H9 (cell line): ENCODE measurements at regions not wholly inside any gene's neighbourhood (a gene's known extent, or its start where the extent isn't known, plus 50 kb on each side); places are given as distances from the start of the nearest gene placed in this dataset.

Source experiments
- DNase-seq: peaks from one replicate; pipeline ENCODE4 v3.0.0-alpha.2; 2017
- H2AFZ ChIP-seq: one replicate; pipeline ENCODE4 v1.6.1; 2013; ENCODE audit warnings: mild to moderate bottlenecking, low read length, control low read depth, moderate library complexity
- H2AK5ac ChIP-seq: 2 replicates; pipeline ENCODE4 v1.6.1; 2013; ENCODE audit warnings: low read length, control low read depth, mixed read lengths; ENCODE audit not compliant: insufficient read length
- H2BK120ac ChIP-seq: one replicate; pipeline ENCODE4 v1.6.1; 2013; ENCODE audit warnings: low read depth, mild to moderate bottlenecking, low read length, control low read depth, inconsistent platforms; ENCODE audit not compliant: poor library complexity, severe bottlenecking
- H2BK12ac ChIP-seq: 2 replicates; pipeline ENCODE4 v1.6.1; 2013; ENCODE audit warnings: low read length, control low read depth, mixed read lengths, low read depth; ENCODE audit not compliant: insufficient read length
- H2BK15ac ChIP-seq: 2 replicates; pipeline ENCODE4 v1.6.1; 2013; ENCODE audit warnings: low read depth, low read length, control low read depth
- H2BK20ac ChIP-seq: one replicate; pipeline ENCODE4 v1.6.1; 2013; ENCODE audit warnings: low read depth, mild to moderate bottlenecking, low read length, control low read depth, inconsistent platforms; ENCODE audit not compliant: poor library complexity, severe bottlenecking
- H2BK5ac ChIP-seq: 2 replicates; pipeline ENCODE4 v1.6.1; 2013; ENCODE audit warnings: low read length, control low read depth, mixed read lengths; ENCODE audit not compliant: insufficient read length
- H3K14ac ChIP-seq: 2 replicates; pipeline ENCODE4 v1.6.1; 2013; ENCODE audit warnings: low read length, control low read depth; ENCODE audit not compliant: insufficient read depth
- H3K18ac ChIP-seq: 2 replicates; pipeline ENCODE4 v1.6.1; 2013; ENCODE audit warnings: low read depth, mild to moderate bottlenecking, mixed read lengths, low read length, control low read depth; ENCODE audit not compliant: insufficient read length
- H3K23ac ChIP-seq: 2 replicates; pipeline ENCODE4 v1.6.1; 2013; ENCODE audit warnings: low read length, control low read depth, mixed read lengths, low read depth; ENCODE audit not compliant: insufficient read length
- H3K23me2 ChIP-seq: 2 replicates; pipeline ENCODE4 v1.6.1; 2013; ENCODE audit warnings: low read depth, mild to moderate bottlenecking, mixed read lengths, low read length, control low read depth; ENCODE audit not compliant: insufficient read length, poor library complexity, severe bottlenecking
- H3K27ac ChIP-seq: 2 replicates; pipeline ENCODE4 v1.5.1; 2013; ENCODE audit warnings: low read length, control low read depth, mixed read lengths, low read depth; ENCODE audit not compliant: insufficient read length
- H3K27me3 ChIP-seq: 2 replicates; pipeline ENCODE4 v1.6.1; 2013; ENCODE audit warnings: low read length, control low read depth, inconsistent platforms; ENCODE audit not compliant: insufficient read depth
- H3K4ac ChIP-seq: 2 replicates; pipeline ENCODE4 v1.6.1; 2013; ENCODE audit warnings: low read depth, mild to moderate bottlenecking, control low read depth, inconsistent platforms, low read length, moderate library complexity
- H3K4me1 ChIP-seq: 2 replicates; pipeline ENCODE4 v1.6.1; 2013; ENCODE audit warnings: low read length, control low read depth, inconsistent platforms; ENCODE audit not compliant: insufficient read depth
- H3K4me2 ChIP-seq: 2 replicates; pipeline ENCODE4 v1.6.1; 2013; ENCODE audit warnings: low read length, control low read depth, mixed read lengths; ENCODE audit not compliant: insufficient read length, insufficient read depth
- H3K56ac ChIP-seq: 2 replicates; pipeline ENCODE4 v1.6.1; 2013; ENCODE audit warnings: low read depth, mild to moderate bottlenecking, mixed read lengths, low read length, control low read depth; ENCODE audit not compliant: insufficient read length
- H3K79me1 ChIP-seq: 2 replicates; pipeline ENCODE4 v1.6.1; 2013; ENCODE audit warnings: low read depth, mild to moderate bottlenecking, moderate library complexity, low read length, control low read depth, inconsistent platforms; ENCODE audit not compliant: insufficient read depth, poor library complexity, severe bottlenecking
- H3K79me2 ChIP-seq: 2 replicates; pipeline ENCODE4 v1.6.1; 2013; ENCODE audit warnings: low read length, control low read depth, inconsistent platforms; ENCODE audit not compliant: insufficient read depth
- H3K9ac ChIP-seq: 2 replicates; pipeline ENCODE4 v1.6.1; 2013; ENCODE audit warnings: low read length, control low read depth, mixed read lengths; ENCODE audit not compliant: insufficient read length; ENCODE audit errors: extremely low read depth
- H3K9me3 ChIP-seq: one replicate; pipeline ENCODE4 v1.6.1; 2013; ENCODE audit warnings: low read depth, low read length, inconsistent platforms; ENCODE audit not compliant: control insufficient read depth
- H3T11ph ChIP-seq: one replicate; pipeline ENCODE4 v1.6.1; 2013; ENCODE audit warnings: mild to moderate bottlenecking, low read length, control low read depth, inconsistent platforms
- H4K20me1 ChIP-seq: one replicate; pipeline ENCODE4 v1.6.1; 2013; ENCODE audit not compliant: control insufficient read depth, insufficient read length, insufficient read depth
- H4K5ac ChIP-seq: 2 replicates; pipeline ENCODE4 v1.6.1; 2013; ENCODE audit warnings: low read depth, mild to moderate bottlenecking, mixed read lengths, low read length, control low read depth; ENCODE audit not compliant: insufficient read length
- H4K8ac ChIP-seq: replicated peaks from 2 replicates; pipeline ENCODE4 v1.6.1; 2013; ENCODE audit warnings: low read length, control low read depth, mixed read lengths, low read depth; ENCODE audit not compliant: insufficient read length
- H4K91ac ChIP-seq: 2 replicates; pipeline ENCODE4 v1.6.1; 2013; ENCODE audit warnings: low read depth, mild to moderate bottlenecking, moderate library complexity, mixed read lengths, low read length, control low read depth; ENCODE audit not compliant: insufficient read length
- H3K27ac Mint-ChIP-seq, 3 experiments: 2 replicates in 2 of 3; 3 replicates in 1 of 3; pipeline ENCODE4 v1.8.0; 2020 to 2021; ENCODE audit warnings: mixed read lengths in 3 of 3, mild to moderate bottlenecking in 1 of 3, moderate library complexity in 1 of 3
- H3K27me3 Mint-ChIP-seq: 2 replicates; pipeline ENCODE4 v1.8.0; 2021; ENCODE audit warnings: low read depth, mild to moderate bottlenecking, moderate library complexity, mixed read lengths
- H3K36me3 Mint-ChIP-seq, 3 experiments: 2 replicates in 2 of 3; 3 replicates in 1 of 3; pipeline ENCODE4 v1.8.0; 2020 to 2021; ENCODE audit warnings: low read depth in 3 of 3, mixed read lengths in 3 of 3; ENCODE audit not compliant: insufficient read depth in 1 of 3
- H3K4me1 Mint-ChIP-seq, 2 experiments: 2 replicates each; pipeline ENCODE4 v1.8.0; 2020; ENCODE audit warnings: mixed read lengths in 2 of 2
- H3K4me3 Mint-ChIP-seq, 2 experiments: 2 replicates in 1 of 2; 3 replicates in 1 of 2; pipeline ENCODE4 v1.8.0; 2020 to 2021; ENCODE audit warnings: mild to moderate bottlenecking in 2 of 2, mixed read lengths in 2 of 2, moderate library complexity in 1 of 2
- H3K9me3 Mint-ChIP-seq, 2 experiments: 2 replicates in 1 of 2; 3 replicates in 1 of 2; pipeline ENCODE4 v1.8.0; 2020; ENCODE audit warnings: mild to moderate bottlenecking in 2 of 2, mixed read lengths in 2 of 2, moderate library complexity in 1 of 2
- WGBS: extraction: QIAGEN DNeasy Blood & Tissue Kit; methylation state at CpG from one replicate; pipeline ENCODE4 v1.1.7; 2013; ENCODE audit warnings: missing lambda C conversion rate, low lambda C conversion rate, mixed read lengths; ENCODE audit not compliant: insufficient read length; ENCODE audit errors: extremely low coverage; 5-methylcytosine and 5-hydroxymethylcytosine counted together
- TF ChIP-seq, protein P1 (sequence below): fragments of 200-600 bp; sonication (generic); conservative IDR thresholded peaks from 3 replicates; pipeline ENCODE4 v1.8.0; 2021; ENCODE audit warnings: antibody characterized with exemption, mild to moderate bottlenecking

DNA sequence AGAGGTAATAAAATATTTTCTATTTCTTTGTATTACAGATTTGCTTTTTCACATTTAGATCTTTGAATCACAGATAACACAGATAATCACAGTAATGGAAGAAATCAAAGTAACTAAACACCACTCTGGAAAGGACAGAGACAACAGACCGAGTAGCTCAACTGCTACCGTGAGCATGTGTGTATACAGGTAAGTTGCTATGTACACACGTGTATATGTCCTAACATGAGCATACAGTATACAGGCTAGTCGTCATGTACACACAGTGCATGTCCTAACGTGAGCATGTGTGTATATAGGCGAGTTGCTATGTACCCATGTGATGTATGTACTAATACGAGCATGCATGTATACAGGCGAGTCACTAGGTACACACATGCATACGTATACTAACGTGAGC lies 379.0 kb downstream of the THBS2 start:
- DNase-seq = no peak
- no peak overlapping the region for H3K56ac ChIP-seq
- no peak overlapping the region for H3T11ph ChIP-seq
- no peak overlapping the region for H3K18ac ChIP-seq
- Mint-ChIP-seq H3K9me3 (no peaks in the 10 kb centered on the region), H3K27me3 (peaks cover 4% of the 10 kb centered on the region), H3K36me3 (no peaks in the 10 kb centered on the region), H3K4me3 (no peak overlapping the region), H3K27ac (no peak overlapping the region), H3K4me1 (peaks cover 8 to 11% of the 10 kb centered on the region in 2 experiments)
- H4K8ac ChIP-seq = no peak overlapping the region
- no peak overlapping the region for H2BK12ac ChIP-seq
- WGBS = no CpG with 5 or more reads among the region's 10 CpGs
- no peak overlapping the region for H2BK20ac ChIP-seq
- no peak overlapping the region for H2BK5ac ChIP-seq
- no peak overlapping the region for H3K4ac ChIP-seq
- H2BK120ac ChIP-seq = no peak overlapping the region
- no peak overlapping the region for H4K5ac ChIP-seq
- H3K79me1 ChIP-seq = no peaks in the 10 kb centered on the region
- no peaks in the 10 kb centered on the region for H3K4me1 ChIP-seq
- no peak overlapping the region for H2AK5ac ChIP-seq
- no peak overlapping the region for H4K91ac ChIP-seq
- no peak overlapping the region for H2BK15ac ChIP-seq
- no peaks in the 10 kb centered on the region for H3K27me3 ChIP-seq
- H4K20me1 ChIP-seq = no peaks in the 10 kb centered on the region
- H2AFZ ChIP-seq = no peak overlapping the region
- no peaks in the 10 kb centered on the region for H3K9me3 ChIP-seq
- no peak overlapping the region for H3K14ac ChIP-seq
- H3K79me2 ChIP-seq = no peaks in the 10 kb centered on the region
- H3K27ac ChIP-seq = no peak overlapping the region
- no peak overlapping the region for H3K23ac ChIP-seq
- TF ChIP-seq, protein P1, sequence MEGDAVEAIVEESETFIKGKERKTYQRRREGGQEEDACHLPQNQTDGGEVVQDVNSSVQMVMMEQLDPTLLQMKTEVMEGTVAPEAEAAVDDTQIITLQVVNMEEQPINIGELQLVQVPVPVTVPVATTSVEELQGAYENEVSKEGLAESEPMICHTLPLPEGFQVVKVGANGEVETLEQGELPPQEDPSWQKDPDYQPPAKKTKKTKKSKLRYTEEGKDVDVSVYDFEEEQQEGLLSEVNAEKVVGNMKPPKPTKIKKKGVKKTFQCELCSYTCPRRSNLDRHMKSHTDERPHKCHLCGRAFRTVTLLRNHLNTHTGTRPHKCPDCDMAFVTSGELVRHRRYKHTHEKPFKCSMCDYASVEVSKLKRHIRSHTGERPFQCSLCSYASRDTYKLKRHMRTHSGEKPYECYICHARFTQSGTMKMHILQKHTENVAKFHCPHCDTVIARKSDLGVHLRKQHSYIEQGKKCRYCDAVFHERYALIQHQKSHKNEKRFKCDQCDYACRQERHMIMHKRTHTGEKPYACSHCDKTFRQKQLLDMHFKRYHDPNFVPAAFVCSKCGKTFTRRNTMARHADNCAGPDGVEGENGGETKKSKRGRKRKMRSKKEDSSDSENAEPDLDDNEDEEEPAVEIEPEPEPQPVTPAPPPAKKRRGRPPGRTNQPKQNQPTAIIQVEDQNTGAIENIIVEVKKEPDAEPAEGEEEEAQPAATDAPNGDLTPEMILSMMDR = no peak
- no peak overlapping the region for H3K4me2 ChIP-seq
- H3K9ac ChIP-seq = no peak overlapping the region
- H3K23me2 ChIP-seq = no peaks in the 10 kb centered on the region
